Mesenchymal stem cell (in vitro differentiated cells and primary cell): ENCODE measurements at regions not wholly inside any gene's neighbourhood (a gene's known extent, or its start where the extent isn't known, plus 50 kb on each side); places are given as distances from the start of the nearest gene placed in this dataset.

Source experiments
- DNase-seq: peaks from one replicate; pipeline ENCODE4 v3.0.0-alpha.2; 2013
- H2AFZ ChIP-seq: one replicate; pipeline ENCODE4 v1.6.1; 2013; ENCODE audit warnings: low read depth, mild to moderate bottlenecking, control low read depth, inconsistent platforms, low read length, moderate library complexity
- H2AK5ac ChIP-seq: 2 replicates; pipeline ENCODE4 v1.6.1; 2013; ENCODE audit warnings: low read length, moderate library complexity, mild to moderate bottlenecking, inconsistent platforms; ENCODE audit not compliant: severe bottlenecking
- H2BK120ac ChIP-seq: one replicate; pipeline ENCODE4 v1.6.1; 2013; ENCODE audit warnings: low read depth, mild to moderate bottlenecking, inconsistent platforms, low read length, moderate library complexity
- H2BK12ac ChIP-seq, 2 experiments: one replicate each; pipeline ENCODE4 v1.6.1; 2013; ENCODE audit warnings: inconsistent platforms in 2 of 2, low read length in 2 of 2, mild to moderate bottlenecking in 2 of 2, moderate library complexity in 2 of 2, control low read depth in 1 of 2
- H2BK15ac ChIP-seq: one replicate; pipeline ENCODE4 v1.6.1; 2013; ENCODE audit warnings: mild to moderate bottlenecking, low read depth, inconsistent platforms; ENCODE audit not compliant: poor library complexity, severe bottlenecking
- H2BK5ac ChIP-seq: 2 replicates; pipeline ENCODE4 v1.6.1; 2013; ENCODE audit warnings: low read depth, mild to moderate bottlenecking, low read length, control low read depth, inconsistent platforms; ENCODE audit not compliant: poor library complexity, severe bottlenecking
- H3K14ac ChIP-seq, 2 experiments: one replicate each; pipeline ENCODE4 v1.6.1; 2013; ENCODE audit warnings: inconsistent platforms in 2 of 2, low read length in 2 of 2, control low read depth in 1 of 2, mild to moderate bottlenecking in 1 of 2, moderate library complexity in 1 of 2
- H3K18ac ChIP-seq, 2 experiments: one replicate each; pipeline ENCODE4 v1.6.1; 2013; ENCODE audit warnings: inconsistent platforms in 2 of 2, low read length in 2 of 2, control low read depth in 1 of 2, low read depth in 1 of 2, mild to moderate bottlenecking in 1 of 2
- H3K23ac ChIP-seq, 2 experiments: one replicate each; pipeline ENCODE4 v1.6.1; 2013; ENCODE audit warnings: inconsistent platforms in 2 of 2, low read length in 2 of 2, mild to moderate bottlenecking in 2 of 2, moderate library complexity in 2 of 2, control low read depth in 1 of 2
- H3K27ac ChIP-seq: 2 replicates; pipeline ENCODE4 v1.5.1; 2013; ENCODE audit warnings: mild to moderate bottlenecking, moderate library complexity, low read length, control low read depth, inconsistent platforms; ENCODE audit not compliant: poor library complexity, severe bottlenecking
- H3K27me3 ChIP-seq, 2 experiments: 2 replicates each; pipeline versions ENCODE4 v1.6.1 to v1.7.0; 2013; ENCODE audit warnings: low read length in 2 of 2, mild to moderate bottlenecking in 2 of 2, moderate library complexity in 2 of 2, control low read depth in 1 of 2, inconsistent platforms in 1 of 2; ENCODE audit not compliant: control insufficient read depth in 1 of 2, insufficient read depth in 1 of 2
- H3K36me3 ChIP-seq, 2 experiments: 2 replicates each; pipeline versions ENCODE4 v1.6.1 to v1.7.0; 2013; ENCODE audit warnings: low read length in 2 of 2, control low read depth in 1 of 2, inconsistent platforms in 1 of 2, low read depth in 1 of 2, mild to moderate bottlenecking in 1 of 2; ENCODE audit not compliant: insufficient read depth in 2 of 2, control insufficient read depth in 1 of 2
- H3K4ac ChIP-seq, 2 experiments: one replicate each; pipeline ENCODE4 v1.6.1; 2013; ENCODE audit warnings: inconsistent platforms in 2 of 2, low read length in 2 of 2, mild to moderate bottlenecking in 2 of 2, moderate library complexity in 2 of 2, control low read depth in 1 of 2, low read depth in 1 of 2
- H3K4me1 ChIP-seq: 2 replicates; pipeline ENCODE4 v1.6.1; 2013; ENCODE audit warnings: low read depth, low read length, control low read depth; ENCODE audit not compliant: control insufficient read depth, insufficient read depth
- H3K4me2 ChIP-seq: 2 replicates; pipeline ENCODE4 v1.6.1; 2013; ENCODE audit warnings: low read length, mild to moderate bottlenecking, inconsistent platforms; ENCODE audit not compliant: poor library complexity, severe bottlenecking
- H3K4me3 ChIP-seq, 2 experiments: 2 replicates each; pipeline versions ENCODE4 v1.5.1 to v1.7.0; 2013; ENCODE audit warnings: low read length in 2 of 2, mild to moderate bottlenecking in 2 of 2, control low read depth in 1 of 2, low read depth in 1 of 2; ENCODE audit not compliant: insufficient read depth in 1 of 2
- H3K79me1 ChIP-seq: replicated peaks from 2 replicates; pipeline ENCODE4 v1.6.1; 2013; ENCODE audit warnings: mild to moderate bottlenecking, control low read depth, low read length, inconsistent platforms; ENCODE audit not compliant: poor library complexity, severe bottlenecking
- H3K9ac ChIP-seq: 2 replicates; pipeline ENCODE4 v1.7.0; 2013; ENCODE audit warnings: mild to moderate bottlenecking, low read length, moderate library complexity
- H3K9me3 ChIP-seq: 2 replicates; pipeline ENCODE4 v1.7.0; 2013; ENCODE audit warnings: mild to moderate bottlenecking, low read length; ENCODE audit not compliant: control insufficient read depth
- H4K8ac ChIP-seq: one replicate; pipeline ENCODE4 v1.6.1; 2013; ENCODE audit warnings: inconsistent platforms, mild to moderate bottlenecking, low read length, moderate library complexity
- H4K91ac ChIP-seq: one replicate; pipeline ENCODE4 v1.6.1; 2013; ENCODE audit warnings: mild to moderate bottlenecking, low read length, inconsistent platforms
- WGBS: methylation state at CpG from one replicate; pipeline ENCODE4 v1.1.7; 2013; ENCODE audit warnings: mixed read lengths; 5-methylcytosine and 5-hydroxymethylcytosine counted together

DNA sequence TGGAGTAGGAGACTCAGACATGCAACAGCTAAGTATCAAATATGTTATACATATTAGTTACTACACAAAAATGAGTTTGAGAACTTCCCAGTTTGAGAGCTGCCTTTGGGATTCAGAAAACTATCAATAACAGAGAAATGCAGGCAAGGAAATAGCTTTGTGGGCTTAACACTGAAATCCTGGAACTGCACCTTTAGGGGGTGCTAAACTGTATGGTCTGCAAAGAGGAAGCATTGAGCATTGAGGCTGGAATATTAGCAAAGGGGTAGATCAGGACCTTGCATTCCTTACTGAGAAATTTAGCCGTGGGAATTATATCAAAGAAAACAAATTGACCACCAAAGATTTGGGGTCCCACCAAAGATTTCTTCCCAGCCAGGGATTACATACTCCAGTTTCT lies 580.0 kb downstream of the ZNF385D start:
- WGBS: 75% methylated on average over 1 of the region's 1 CpG
- Histone ChIP-seq H2AK5ac (no peak overlapping the region), H3K4me1 (no peaks in the 10 kb centered on the region), H3K14ac (no peak overlapping the region), H3K9me3 (peaks cover 4% of the 10 kb centered on the region), H3K36me3 (no peaks in the 10 kb centered on the region), H3K27ac (no peak overlapping the region), H3K9ac (no peak overlapping the region), H2BK12ac (no peak overlapping the region), H2AFZ (no peak overlapping the region), H3K18ac (no peak overlapping the region), H3K23ac (no peak overlapping the region), H2BK5ac (no peak overlapping the region), H2BK120ac (no peak overlapping the region), H3K4me2 (no peak overlapping the region), H4K91ac (no peak overlapping the region), H3K4ac (no peak overlapping the region), H4K8ac (no peak overlapping the region), H3K27me3 (no peaks in the 10 kb centered on the region), H3K79me1 (no peaks in the 10 kb centered on the region), H2BK15ac (no peak overlapping the region), H3K4me3 (no peak overlapping the region)
- no peak for DNase-seq

DNA sequence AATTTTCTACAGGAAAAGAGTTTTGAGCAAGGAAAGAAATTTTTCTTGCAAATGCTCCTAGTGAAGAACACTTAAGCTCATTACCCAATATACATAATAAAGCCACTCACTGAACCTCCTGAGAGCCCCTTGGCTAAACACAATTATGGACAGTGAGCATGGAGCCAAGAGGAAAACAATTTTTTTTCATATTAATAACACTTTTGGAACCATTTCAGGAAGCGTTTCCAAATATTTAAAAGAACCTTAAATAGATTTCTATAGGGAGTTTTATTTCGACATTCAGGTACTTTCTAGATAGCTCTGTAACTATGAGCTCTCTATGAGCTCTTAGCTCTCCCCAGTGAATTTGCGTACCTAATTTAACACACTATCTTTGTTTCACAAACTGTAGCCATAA lies 581.1 kb downstream of the ZNF385D start:
- H2BK12ac ChIP-seq: no peak overlapping the region
- no peak overlapping the region for H2BK5ac ChIP-seq
- H2BK120ac ChIP-seq: no peak overlapping the region
- no peaks in the 10 kb centered on the region for H3K27me3 ChIP-seq
- H3K4me3 ChIP-seq: no peak overlapping the region
- no peak overlapping the region for H2AFZ ChIP-seq
- no peaks in the 10 kb centered on the region for H3K36me3 ChIP-seq
- no peaks in the 10 kb centered on the region for H3K79me1 ChIP-seq
- no peak overlapping the region for H4K8ac ChIP-seq
- H3K14ac ChIP-seq: no peak overlapping the region
- WGBS: 94% methylated on average over 2 of the region's 3 CpGs
- no peak overlapping the region for H3K4ac ChIP-seq
- no peak overlapping the region for H3K18ac ChIP-seq
- no peak overlapping the region for H3K9ac ChIP-seq
- no peak overlapping the region for H3K23ac ChIP-seq
- H2BK15ac ChIP-seq: no peak overlapping the region
- DNase-seq: no peak
- H3K4me2 ChIP-seq: no peak overlapping the region
- no peak overlapping the region for H2AK5ac ChIP-seq
- H4K91ac ChIP-seq: no peak overlapping the region
- H3K4me1 ChIP-seq: no peaks in the 10 kb centered on the region
- H3K9me3 ChIP-seq: no peaks in the 10 kb centered on the region
- no peak overlapping the region for H3K27ac ChIP-seq

DNA sequence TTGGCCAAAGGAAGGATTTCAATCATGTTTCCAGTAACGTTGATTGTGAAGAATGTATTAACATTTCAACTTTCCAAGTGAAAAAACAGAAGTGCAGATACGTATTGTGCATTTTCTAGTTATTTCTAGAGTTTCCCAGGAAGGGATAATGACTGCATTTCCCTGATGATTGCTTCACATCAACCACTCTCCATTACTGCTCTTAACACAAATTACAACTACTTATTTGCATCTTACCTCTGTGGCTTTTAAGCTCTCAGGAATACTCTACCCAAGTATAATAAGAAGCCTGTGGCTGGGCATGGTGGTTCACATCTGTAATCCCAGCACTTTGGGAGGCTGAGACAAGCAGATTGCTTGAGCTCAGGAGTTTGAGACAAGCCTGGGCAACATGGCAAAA lies 582.5 kb downstream of the ZNF385D start:
- no peak overlapping the region for H2BK120ac ChIP-seq
- no peak overlapping the region for H2AFZ ChIP-seq
- no peak overlapping the region for H4K8ac ChIP-seq
- no peak overlapping the region for H4K91ac ChIP-seq
- H2BK5ac ChIP-seq: no peak overlapping the region
- no peak overlapping the region for H2BK12ac ChIP-seq
- H3K4me2 ChIP-seq: no peak overlapping the region
- H3K9me3 ChIP-seq: no peaks in the 10 kb centered on the region
- no peak overlapping the region for H2AK5ac ChIP-seq
- 71% methylated on average over 2 of the region's 2 CpGs for WGBS
- H3K4me3 ChIP-seq: no peak overlapping the region
- no peak overlapping the region for H3K14ac ChIP-seq
- H3K18ac ChIP-seq: no peak overlapping the region
- no peaks in the 10 kb centered on the region for H3K27me3 ChIP-seq
- H3K79me1 ChIP-seq: no peaks in the 10 kb centered on the region
- H3K23ac ChIP-seq: no peak overlapping the region
- H3K36me3 ChIP-seq: no peaks in the 10 kb centered on the region
- H3K9ac ChIP-seq: no peak overlapping the region
- no peak overlapping the region for H3K4ac ChIP-seq
- no peak overlapping the region for H2BK15ac ChIP-seq
- no peak overlapping the region for H3K27ac ChIP-seq
- no peak for DNase-seq
- no peaks in the 10 kb centered on the region for H3K4me1 ChIP-seq

DNA sequence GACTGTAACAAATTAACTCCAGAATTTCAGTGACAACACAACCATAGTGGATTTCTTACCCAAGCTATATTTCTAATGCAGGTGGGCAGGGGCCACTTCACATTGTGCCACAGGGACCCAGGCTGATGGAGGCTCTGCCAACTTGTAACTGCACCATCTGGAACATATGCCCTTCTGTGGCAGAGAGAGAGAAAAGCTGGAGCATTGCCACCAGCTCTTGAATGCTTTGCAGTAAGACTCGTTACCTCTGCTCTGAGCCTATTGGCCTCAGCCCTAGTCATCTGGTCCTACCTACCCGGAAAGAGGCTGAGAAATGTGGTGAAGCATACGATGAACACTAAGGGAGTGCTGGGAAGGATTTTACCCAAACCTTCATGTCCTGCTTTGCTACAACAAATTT lies 587.1 kb downstream of the ZNF385D start:
- Histone ChIP-seq H3K23ac (no peak overlapping the region), H3K18ac (no peak overlapping the region), H4K91ac (no peak overlapping the region), H3K4me1 (no peaks in the 10 kb centered on the region), H2BK5ac (no peak overlapping the region), H3K36me3 (no peaks in the 10 kb centered on the region), H3K4me3 (no peak overlapping the region), H3K9me3 (no peaks in the 10 kb centered on the region), H2BK120ac (no peak overlapping the region), H2AFZ (no peak overlapping the region), H2AK5ac (no peak overlapping the region), H3K27ac (no peak overlapping the region), H2BK12ac (no peak overlapping the region), H2BK15ac (no peak overlapping the region), H3K79me1 (no peaks in the 10 kb centered on the region), H3K27me3 (no peaks in the 10 kb centered on the region), H4K8ac (no peak overlapping the region), H3K14ac (no peak overlapping the region), H3K4me2 (no peak overlapping the region), H3K9ac (no peak overlapping the region), H3K4ac (no peak overlapping the region)
- no peak for DNase-seq
- 85% methylated on average over 3 of the region's 3 CpGs for WGBS
